HT-29 (cell line): ENCODE measurements at regions not wholly inside any gene's neighbourhood (a gene's known extent, or its start where the extent isn't known, plus 50 kb on each side); places are given as distances from the start of the nearest gene placed in this dataset.

Source experiments
- DNase-seq: peaks from one replicate; pipeline ENCODE4 v3.0.0-alpha.2; 2015; ENCODE audit warnings: low spot score

- no peak for DNase-seq
These were observed 193.0 kb upstream of the THSD7B start for GRCh38 chr2:136572335-136572734.

- DNase-seq: no peak
These were observed 208.1 kb upstream of the THSD7B start for GRCh38 chr2:136557203-136557602.

GRCh38 chr2:136550181-136550580, 215.2 kb upstream of the THSD7B start:
- DNase-seq: no peak

- DNase-seq: no peak
These were observed 226.0 kb upstream of the THSD7B start for GRCh38 chr2:136539355-136539754.

- DNase-seq: no peak
These were observed 226.9 kb upstream of the THSD7B start for GRCh38 chr2:136538489-136538888.

- DNase-seq: no peak
These were observed 230.5 kb upstream of the THSD7B start for GRCh38 chr2:136534811-136535210.

GRCh38 chr2:136532171-136532570, 233.2 kb upstream of the THSD7B start:
- DNase-seq: no peak

- DNase-seq: no peak
These were observed 233.6 kb upstream of the THSD7B start for GRCh38 chr2:136531731-136532130.

- no peak for DNase-seq
These were observed 235.2 kb upstream of the THSD7B start for GRCh38 chr2:136530146-136530545.

GRCh38 chr2:136527560-136527959, 237.8 kb upstream of the THSD7B start:
- DNase-seq: peak; percentile 39

GRCh38 chr2:136522724-136523123, 242.6 kb upstream of the THSD7B start:
- no peak for DNase-seq

- no peak for DNase-seq
These were observed 247.6 kb upstream of the THSD7B start for GRCh38 chr2:136517716-136518115.

- no peak for DNase-seq
These were observed 255.1 kb upstream of the THSD7B start for GRCh38 chr2:136510244-136510643.

GRCh38 chr2:136505462-136505861, 259.9 kb upstream of the THSD7B start:
- no peak for DNase-seq

- DNase-seq: no peak
These were observed 262.7 kb upstream of the THSD7B start for GRCh38 chr2:136502660-136503059.

- DNase-seq: no peak
These were observed 267.6 kb upstream of the THSD7B start for GRCh38 chr2:136497709-136498108.

- DNase-seq: no peak
These were observed 268.4 kb upstream of the THSD7B start for GRCh38 chr2:136496966-136497365.

GRCh38 chr2:136495636-136496035, 269.7 kb upstream of the THSD7B start:
- DNase-seq: no peak

- DNase-seq: no peak
These were observed 272.4 kb upstream of the THSD7B start for GRCh38 chr2:136492901-136493300.

GRCh38 chr2:136490100-136490499, 275.2 kb upstream of the THSD7B start:
- no peak for DNase-seq

- DNase-seq: no peak
These were observed 277.9 kb upstream of the THSD7B start for GRCh38 chr2:136487421-136487820.

- DNase-seq: no peak
These were observed 279.2 kb upstream of the THSD7B start for GRCh38 chr2:136486115-136486514.

GRCh38 chr2:136482966-136483365, 282.4 kb upstream of the THSD7B start:
- no peak for DNase-seq

GRCh38 chr2:136482006-136482405, 283.3 kb upstream of the THSD7B start:
- DNase-seq: no peak

GRCh38 chr2:136479696-136480095, 285.6 kb upstream of the THSD7B start:
- DNase-seq: no peak
